Naive B cell (primary cell): ENCODE measurements at regions not wholly inside any gene's neighbourhood (a gene's known extent, or its start where the extent isn't known, plus 50 kb on each side); places are given as distances from the start of the nearest gene placed in this dataset.

Experiments used
- ATAC-seq, 2 donors: fragments of 150-1000 bp; cut with Tn5 transposase; 2 replicates each; pipeline ENCODE4 v1.10.0; 2021; ENCODE audit warnings: low read depth in 2 of 2, mild to moderate bottlenecking in 2 of 2, moderate library complexity in 2 of 2
- DNase-seq: peaks from one replicate; pipeline ENCODE4 v3.0.0; 2022
- H3K27ac Mint-ChIP-seq, 6 donors: one replicate each; pipeline ENCODE4 v1.8.0; 2020 to 2022; ENCODE audit warnings: mild to moderate bottlenecking in 6 of 6, mixed read lengths in 6 of 6, moderate library complexity in 5 of 6, inconsistent platforms in 2 of 6
- H3K27me3 Mint-ChIP-seq, 3 donors: one replicate each; pipeline ENCODE4 v1.8.0; 2021 to 2022; ENCODE audit warnings: mixed read lengths in 3 of 3, mild to moderate bottlenecking in 1 of 3
- H3K36me3 Mint-ChIP-seq, 2 donors: one replicate each; pipeline ENCODE4 v1.8.0; 2020 to 2022; ENCODE audit warnings: mixed read lengths in 2 of 2, inconsistent platforms in 1 of 2, mild to moderate bottlenecking in 1 of 2
- H3K4me1 Mint-ChIP-seq, 3 donors: one replicate each; pipeline ENCODE4 v1.8.0; 2020 to 2022; ENCODE audit warnings: mixed read lengths in 3 of 3, inconsistent platforms in 1 of 3, mild to moderate bottlenecking in 1 of 3, moderate library complexity in 1 of 3
- H3K4me3 Mint-ChIP-seq, 8 donors: one replicate each; pipeline ENCODE4 v1.8.0; 2020 to 2022; ENCODE audit warnings: mild to moderate bottlenecking in 8 of 8, mixed read lengths in 8 of 8, moderate library complexity in 8 of 8, inconsistent platforms in 2 of 8
- H3K9me3 Mint-ChIP-seq, 7 donors: one replicate each; pipeline ENCODE4 v1.8.0; 2020 to 2022; ENCODE audit warnings: mixed read lengths in 7 of 7, mild to moderate bottlenecking in 5 of 7, inconsistent platforms in 2 of 7, moderate library complexity in 1 of 7

GRCh38 chr5:117249086-117249815 lies 674.6 kb upstream of the SEMA6A start:
- DNase-seq (no peak), ATAC-seq (no peak)
- Mint-ChIP-seq H3K9me3 (peaks cover 0 to 2% (median 0%) of the 10 kb centered on the region in 7 donors), H3K36me3 (no peaks in the 10 kb centered on the region), H3K4me1 (no peaks in the 10 kb centered on the region), H3K4me3 (no peak overlapping the region), H3K27me3 (no peaks in the 10 kb centered on the region), H3K27ac (no peak overlapping the region)

GRCh38 chr5:117246424-117246823 lies 671.8 kb upstream of the SEMA6A start:
- Mint-ChIP-seq H3K36me3 (no peaks in the 10 kb centered on the region), H3K4me1 (no peaks in the 10 kb centered on the region), H3K9me3 (peaks cover 0 to 9% (median 4%) of the 10 kb centered on the region in 7 donors), H3K4me3 (no peak overlapping the region), H3K27ac (no peak overlapping the region), H3K27me3 (no peaks in the 10 kb centered on the region)
- no peak for ATAC-seq
- DNase-seq, result no peak

- no peaks in the 10 kb centered on the region for H3K36me3 Mint-ChIP-seq
- H3K4me1 Mint-ChIP-seq, result no peaks in the 10 kb centered on the region
- H3K27me3 Mint-ChIP-seq, result no peaks in the 10 kb centered on the region
- H3K9me3 Mint-ChIP-seq, result peaks cover 3 to 17% (median 5%) of the 10 kb centered on the region in 7 donors
- ATAC-seq, result no peak
- H3K27ac Mint-ChIP-seq, result no peak overlapping the region
- no peak overlapping the region for H3K4me3 Mint-ChIP-seq
- no peak for DNase-seq
Observed at GRCh38 chr5:117245130-117245529, 670.5 kb upstream of the SEMA6A start.

- no peaks in the 10 kb centered on the region for H3K36me3 Mint-ChIP-seq
- H3K27ac Mint-ChIP-seq, result no peak overlapping the region
- no peaks in the 10 kb centered on the region for H3K27me3 Mint-ChIP-seq
- DNase-seq, result no peak
- H3K4me3 Mint-ChIP-seq, result no peak overlapping the region
- no peak for ATAC-seq
- no peaks in the 10 kb centered on the region for H3K4me1 Mint-ChIP-seq
- peaks cover 4 to 18% (median 6%) of the 10 kb centered on the region in 7 donors for H3K9me3 Mint-ChIP-seq
Observed at GRCh38 chr5:117242028-117242427, 667.4 kb upstream of the SEMA6A start.

GRCh38 chr5:117236941-117237340 lies 662.3 kb upstream of the SEMA6A start:
- Mint-ChIP-seq H3K27ac (no peak overlapping the region), H3K36me3 (no peaks in the 10 kb centered on the region), H3K9me3 (peaks cover 0 to 14% (median 5%) of the 10 kb centered on the region in 7 donors), H3K4me3 (no peak overlapping the region), H3K4me1 (no peaks in the 10 kb centered on the region), H3K27me3 (no peaks in the 10 kb centered on the region)
- no peak for ATAC-seq
- DNase-seq, result no peak

GRCh38 chr5:117235786-117236185 lies 661.2 kb upstream of the SEMA6A start:
- H3K4me3 Mint-ChIP-seq, result peak overlapping the region in 1 of 8 donors; percentile 10
- DNase-seq (no peak), ATAC-seq (no peak)
- H3K27me3 Mint-ChIP-seq, result no peaks in the 10 kb centered on the region
- H3K9me3 Mint-ChIP-seq, result peaks cover 0 to 12% (median 4%) of the 10 kb centered on the region in 7 donors
- no peaks in the 10 kb centered on the region for H3K36me3 Mint-ChIP-seq
- H3K27ac Mint-ChIP-seq, result peak overlapping the region in 1 of 6 donors; percentile 36
- H3K4me1 Mint-ChIP-seq, result no peaks in the 10 kb centered on the region

- no peak for DNase-seq
- no peaks in the 10 kb centered on the region for H3K4me1 Mint-ChIP-seq
- no peak overlapping the region for H3K4me3 Mint-ChIP-seq
Observed at GRCh38 chr5:117230375-117230774, 655.8 kb upstream of the SEMA6A start.

GRCh38 chr5:117220730-117221129 lies 646.1 kb upstream of the SEMA6A start:
- Mint-ChIP-seq H3K9me3 (peaks cover 0 to 12% (median 4%) of the 10 kb centered on the region in 7 donors), H3K4me3 (no peak overlapping the region)

More at GRCh38 chr5:117230375-117230774, 655.8 kb upstream of the SEMA6A start:
- no peak for ATAC-seq
- H3K36me3 Mint-ChIP-seq, result no peaks in the 10 kb centered on the region
- H3K27me3 Mint-ChIP-seq, result no peaks in the 10 kb centered on the region
- H3K27ac Mint-ChIP-seq, result no peak overlapping the region
- peaks cover 0 to 4% (median 0%) of the 10 kb centered on the region in 7 donors for H3K9me3 Mint-ChIP-seq

GRCh38 chr5:117218789-117219188 lies 644.2 kb upstream of the SEMA6A start:
- peaks cover 0 to 17% (median 4%) of the 10 kb centered on the region in 7 donors for H3K9me3 Mint-ChIP-seq
- no peaks in the 10 kb centered on the region for H3K4me1 Mint-ChIP-seq
- no peaks in the 10 kb centered on the region for H3K27me3 Mint-ChIP-seq
- no peak for ATAC-seq
- DNase-seq, result no peak
- no peak overlapping the region for H3K27ac Mint-ChIP-seq
- H3K4me3 Mint-ChIP-seq, result no peak overlapping the region
- no peaks in the 10 kb centered on the region for H3K36me3 Mint-ChIP-seq

More at GRCh38 chr5:117220730-117221129, 646.1 kb upstream of the SEMA6A start:
- no peaks in the 10 kb centered on the region for H3K4me1 Mint-ChIP-seq
- H3K27ac Mint-ChIP-seq, result no peak overlapping the region
- ATAC-seq, result no peak
- no peaks in the 10 kb centered on the region for H3K27me3 Mint-ChIP-seq
- DNase-seq, result no peak
- H3K36me3 Mint-ChIP-seq, result no peaks in the 10 kb centered on the region

- ATAC-seq, result no peak
- H3K36me3 Mint-ChIP-seq, result no peaks in the 10 kb centered on the region
- no peak for DNase-seq
- H3K27ac Mint-ChIP-seq, result no peak overlapping the region
- no peaks in the 10 kb centered on the region for H3K4me1 Mint-ChIP-seq
- no peak overlapping the region for H3K4me3 Mint-ChIP-seq
- no peaks in the 10 kb centered on the region for H3K27me3 Mint-ChIP-seq
- H3K9me3 Mint-ChIP-seq, result peaks cover 2 to 18% (median 13%) of the 10 kb centered on the region in 7 donors
Observed at GRCh38 chr5:117212866-117213265, 638.2 kb upstream of the SEMA6A start.

GRCh38 chr5:117210796-117211195 lies 636.2 kb upstream of the SEMA6A start:
- peaks cover 2 to 15% (median 10%) of the 10 kb centered on the region in 7 donors for H3K9me3 Mint-ChIP-seq
- H3K27ac Mint-ChIP-seq, result no peak overlapping the region
- H3K27me3 Mint-ChIP-seq, result no peaks in the 10 kb centered on the region
- no peaks in the 10 kb centered on the region for H3K36me3 Mint-ChIP-seq
- H3K4me3 Mint-ChIP-seq, result no peak overlapping the region
- no peak for ATAC-seq
- no peaks in the 10 kb centered on the region for H3K4me1 Mint-ChIP-seq
- DNase-seq, result no peak

- no peak for DNase-seq
- no peak for ATAC-seq
- Mint-ChIP-seq H3K9me3 (peaks cover 3 to 15% (median 11%) of the 10 kb centered on the region in 7 donors), H3K27ac (no peak overlapping the region), H3K36me3 (no peaks in the 10 kb centered on the region), H3K4me3 (no peak overlapping the region), H3K4me1 (no peaks in the 10 kb centered on the region), H3K27me3 (no peaks in the 10 kb centered on the region)
Observed at GRCh38 chr5:117209479-117209878, 634.9 kb upstream of the SEMA6A start.

- Mint-ChIP-seq H3K36me3 (no peaks in the 10 kb centered on the region), H3K9me3 (peaks cover 3 to 16% (median 9%) of the 10 kb centered on the region in 7 donors), H3K4me1 (no peaks in the 10 kb centered on the region), H3K4me3 (no peak overlapping the region), H3K27ac (no peak overlapping the region), H3K27me3 (no peaks in the 10 kb centered on the region)
- ATAC-seq (no peak), DNase-seq (no peak)
Observed at GRCh38 chr5:117207088-117207668, 632.6 kb upstream of the SEMA6A start.

GRCh38 chr5:117205894-117206293 lies 631.3 kb upstream of the SEMA6A start:
- Mint-ChIP-seq H3K9me3 (peaks cover 3 to 18% (median 6%) of the 10 kb centered on the region in 7 donors), H3K4me3 (no peak overlapping the region), H3K27me3 (no peaks in the 10 kb centered on the region), H3K27ac (no peak overlapping the region), H3K36me3 (no peaks in the 10 kb centered on the region), H3K4me1 (no peaks in the 10 kb centered on the region)
- DNase-seq (no peak), ATAC-seq (no peak)
